ENCODE measurements at regions not wholly inside any gene's neighbourhood (a gene's known extent, or its start where the extent isn't known, plus 50 kb on each side); places are given as distances from the start of the nearest gene placed in this dataset.

DNA sequence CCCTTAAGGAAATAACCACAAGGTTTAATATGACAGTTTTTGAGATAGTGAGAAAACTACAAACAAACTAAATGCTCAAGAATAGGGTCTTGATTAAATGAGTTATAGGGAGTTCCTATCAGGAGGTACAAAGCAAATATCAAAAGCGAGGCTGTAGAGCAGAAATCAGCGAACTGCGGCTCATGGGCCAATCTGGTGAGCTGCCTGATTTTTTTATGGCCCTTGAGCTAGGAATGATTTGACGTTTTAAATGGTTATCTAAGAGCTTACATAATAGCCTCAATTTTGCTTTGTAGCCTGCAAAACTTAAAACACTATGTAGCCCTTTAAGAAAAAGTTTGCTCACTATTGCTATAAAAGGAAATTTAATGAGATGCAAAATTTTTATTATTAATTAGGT lies 62.2 kb downstream of the XCL2 start:
- TF ChIP-seq, protein P1, sequence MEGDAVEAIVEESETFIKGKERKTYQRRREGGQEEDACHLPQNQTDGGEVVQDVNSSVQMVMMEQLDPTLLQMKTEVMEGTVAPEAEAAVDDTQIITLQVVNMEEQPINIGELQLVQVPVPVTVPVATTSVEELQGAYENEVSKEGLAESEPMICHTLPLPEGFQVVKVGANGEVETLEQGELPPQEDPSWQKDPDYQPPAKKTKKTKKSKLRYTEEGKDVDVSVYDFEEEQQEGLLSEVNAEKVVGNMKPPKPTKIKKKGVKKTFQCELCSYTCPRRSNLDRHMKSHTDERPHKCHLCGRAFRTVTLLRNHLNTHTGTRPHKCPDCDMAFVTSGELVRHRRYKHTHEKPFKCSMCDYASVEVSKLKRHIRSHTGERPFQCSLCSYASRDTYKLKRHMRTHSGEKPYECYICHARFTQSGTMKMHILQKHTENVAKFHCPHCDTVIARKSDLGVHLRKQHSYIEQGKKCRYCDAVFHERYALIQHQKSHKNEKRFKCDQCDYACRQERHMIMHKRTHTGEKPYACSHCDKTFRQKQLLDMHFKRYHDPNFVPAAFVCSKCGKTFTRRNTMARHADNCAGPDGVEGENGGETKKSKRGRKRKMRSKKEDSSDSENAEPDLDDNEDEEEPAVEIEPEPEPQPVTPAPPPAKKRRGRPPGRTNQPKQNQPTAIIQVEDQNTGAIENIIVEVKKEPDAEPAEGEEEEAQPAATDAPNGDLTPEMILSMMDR (IDR thresholded peaks at IDR 0.05 in 2 of 3, conservative IDR thresholded peaks at IDR 0.05 in 1 of 3; ENCODE audit: control insufficient read depth in 2 of 3, extremely low read depth in 1 of 3, insufficient read depth in 1 of 3, low read depth in 3 of 3, low read length in 3 of 3), result no peak
- TF ChIP-seq POLR2A (IDR thresholded peaks at IDR 0.05; ENCODE audit: low read depth, low read length), result no peak
- TF ChIP-seq, protein P2, sequence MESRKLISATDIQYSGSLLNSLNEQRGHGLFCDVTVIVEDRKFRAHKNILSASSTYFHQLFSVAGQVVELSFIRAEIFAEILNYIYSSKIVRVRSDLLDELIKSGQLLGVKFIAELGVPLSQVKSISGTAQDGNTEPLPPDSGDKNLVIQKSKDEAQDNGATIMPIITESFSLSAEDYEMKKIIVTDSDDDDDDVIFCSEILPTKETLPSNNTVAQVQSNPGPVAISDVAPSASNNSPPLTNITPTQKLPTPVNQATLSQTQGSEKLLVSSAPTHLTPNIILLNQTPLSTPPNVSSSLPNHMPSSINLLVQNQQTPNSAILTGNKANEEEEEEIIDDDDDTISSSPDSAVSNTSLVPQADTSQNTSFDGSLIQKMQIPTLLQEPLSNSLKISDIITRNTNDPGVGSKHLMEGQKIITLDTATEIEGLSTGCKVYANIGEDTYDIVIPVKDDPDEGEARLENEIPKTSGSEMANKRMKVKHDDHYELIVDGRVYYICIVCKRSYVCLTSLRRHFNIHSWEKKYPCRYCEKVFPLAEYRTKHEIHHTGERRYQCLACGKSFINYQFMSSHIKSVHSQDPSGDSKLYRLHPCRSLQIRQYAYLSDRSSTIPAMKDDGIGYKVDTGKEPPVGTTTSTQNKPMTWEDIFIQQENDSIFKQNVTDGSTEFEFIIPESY (IDR thresholded peaks at IDR 0.05), result no peak
- no peak for TF ChIP-seq JUND (IDR thresholded peaks at IDR 0.05; ENCODE audit: low read depth, low read length)
- TF ChIP-seq CEBPB (IDR thresholded peaks at IDR 0.05; ENCODE audit: borderline replicate concordance in 1 of 2, low read depth in 2 of 2, low read length in 2 of 2), result no peak
- no peak for TF ChIP-seq REST (IDR thresholded peaks at IDR 0.05; ENCODE audit: low read depth, low read length)
- no peak for TF ChIP-seq EZH2 (IDR thresholded peaks at IDR 0.05; ENCODE audit: borderline replicate concordance, control insufficient read depth, low read depth, low read length)
- TF ChIP-seq RAD21 (IDR thresholded peaks at IDR 0.05; ENCODE audit: insufficient read depth, low read depth, low read length), result no peak
- TF ChIP-seq EP300 (IDR thresholded peaks at IDR 0.05; ENCODE audit: borderline replicate concordance in 1 of 2, control insufficient read depth in 1 of 2, low read depth in 2 of 2, low read length in 2 of 2), result no peak

All from GM12878 (cell line).